ENCODE measurements at regions not wholly inside any gene's neighbourhood (a gene's known extent, or its start where the extent isn't known, plus 50 kb on each side); places are given as distances from the start of the nearest gene placed in this dataset.

DNA sequence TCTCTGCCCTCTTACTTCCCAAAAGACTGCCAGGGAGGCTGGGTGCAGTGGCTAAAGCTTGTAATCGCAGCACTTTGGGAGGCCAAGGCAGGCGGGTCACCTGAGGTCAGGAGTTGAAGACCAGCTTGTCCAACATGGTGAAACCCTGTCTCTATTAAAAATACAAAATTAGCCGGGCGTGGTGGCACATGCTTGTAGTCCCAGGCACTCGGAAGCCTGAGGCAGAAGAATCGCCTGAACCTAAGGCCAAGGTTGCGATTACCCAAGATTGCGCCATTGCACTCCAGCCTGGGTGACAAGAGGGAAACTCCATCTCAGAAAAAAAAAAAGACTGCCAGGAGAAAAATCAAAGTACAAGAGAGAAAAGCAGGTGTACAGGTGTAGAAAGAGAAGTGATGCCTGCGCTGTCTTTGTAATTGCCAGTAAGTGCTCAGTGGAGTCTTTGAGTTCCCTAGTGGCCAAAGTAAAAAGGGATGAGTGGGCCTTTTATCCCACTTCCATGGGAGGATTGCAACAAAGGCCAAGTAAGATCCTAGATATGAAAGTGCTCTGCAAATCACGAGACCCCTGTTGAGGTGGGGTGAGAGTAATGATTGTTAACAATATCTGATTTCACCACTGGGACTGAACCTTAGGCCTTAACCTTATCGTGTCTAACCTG, 94.7 kb upstream of the WNT4 start:
- Histone ChIP-seq H2AK5ac (ENCODE audit: low read depth, low read length) (no peak overlapping the region), H3K79me2 (ENCODE audit: control insufficient read depth in 1 of 2, insufficient read depth in 2 of 2, low read length in 2 of 2) (no peaks in the 10 kb centered on the region), H3K18ac (ENCODE audit: extremely low read depth, low read length) (no peak overlapping the region), H4K5ac (ENCODE audit: insufficient read length, low read depth, low read length) (no peak overlapping the region), H2BK120ac (replicated peaks; ENCODE audit: low read depth, low read length) (no peak overlapping the region), H3K79me1 (ENCODE audit: low read depth, low read length) (no peaks in the 10 kb centered on the region), H3K27ac (ENCODE audit: low read depth, low read length) (no peak overlapping the region), H4K20me1 (replicated peaks in 1 of 2; ENCODE audit: control insufficient read depth in 1 of 2, insufficient read depth in 2 of 2, low read length in 2 of 2) (no peaks in the 10 kb centered on the region), H3K23me2 (ENCODE audit: low read depth, low read length) (no peaks in the 10 kb centered on the region), H2BK12ac (ENCODE audit: low read depth, low read length) (no peak overlapping the region), H3K27me3 (replicated peaks in 1 of 4; ENCODE audit: control insufficient read depth in 3 of 4, extremely low read depth in 1 of 4, insufficient read depth in 3 of 4, low read length in 3 of 4) (no peaks in the 10 kb centered on the region; a peak in 1 of 7 replicates), H3K4me1 (replicated peaks in 1 of 4; ENCODE audit: control insufficient read depth in 3 of 4, insufficient read depth in 4 of 4, low read length in 3 of 4) (peaks cover 5 to 23% (median 16%) of the 10 kb centered on the region in 4 experiments), H3K56ac (replicated peaks; ENCODE audit: insufficient read length, low read depth, low read length) (no peak overlapping the region), H3K9ac (replicated peaks in 1 of 4; ENCODE audit: extremely low read depth in 1 of 4, low read depth in 3 of 4, low read length in 3 of 4) (no peak overlapping the region), H2AFZ (ENCODE audit: low read length) (no peak overlapping the region), H3K4me2 (ENCODE audit: insufficient read depth in 1 of 2, low read depth in 2 of 2, low read length in 2 of 2) (no peak overlapping the region), H3K36me3 (ENCODE audit: control insufficient read depth in 2 of 4, insufficient read depth in 4 of 4, low read length in 3 of 4) (no peaks in the 10 kb centered on the region), H2BK20ac (ENCODE audit: low read length) (no peak overlapping the region; the same call in 1 of the 2 replicates), H3K4ac (replicated peaks; ENCODE audit: insufficient read length, low read depth, low read length) (no peak overlapping the region), H2BK5ac (ENCODE audit: low read depth, low read length) (no peak overlapping the region), H3K4me3 (ENCODE audit: extremely low read depth in 1 of 4, insufficient read depth in 2 of 4, low read depth in 3 of 4, low read length in 4 of 4) (no peak overlapping the region), H4K8ac (ENCODE audit: extremely low read depth, insufficient read depth, low read length) (no peak overlapping the region), H4K91ac (replicated peaks; ENCODE audit: insufficient read length, low read length) (no peak overlapping the region), H3K14ac (ENCODE audit: insufficient read length) (no peak overlapping the region), H3K9me3 (ENCODE audit: insufficient read depth in 2 of 2, low read depth in 1 of 2, low read length in 1 of 2) (no peaks in the 10 kb centered on the region), H2BK15ac (ENCODE audit: low read length) (no peak overlapping the region), H3K23ac (ENCODE audit: insufficient read length) (no peak overlapping the region)
- DNase-seq (ENCODE audit: low read depth in 1 of 2, low spot score in 2 of 2) (no peak), FAIRE-seq (no peak)
- CTCF ChIA-PET (ENCODE audit: partially characterized antibody), result interaction anchor here (0.7 to 1.6 kb wide), 3 partner anchors 34 to 179 kb away, joined by 3 to 8 read pairs (median 4); no protein-coding TSS in a partner anchor
- 97% methylated on average over 11 of the region's 11 CpGs; no CpG with 5 or more reads in 1 of the 2 experiments for WGBS, 2 experiments (ENCODE audit: extremely low coverage in 1 of 2, insufficient coverage in 1 of 2, insufficient read length in 1 of 2, insufficient replicate concordance in 2 of 2, low coverage in 1 of 2, low lambda C conversion rate in 2 of 2, missing lambda C conversion rate in 1 of 2)
- POLR2A ChIA-PET (ENCODE audit: partially characterized antibody), result interaction anchor here (1.1 kb wide), 1 partner anchor 9 kb away, joined by 3 read pairs; no protein-coding TSS in a partner anchor
- TF ChIP-seq KDM4A (IDR thresholded peaks at IDR 0.05; ENCODE audit: low read depth, low read length, severe bottlenecking), result no peak

All from H1 (cell line).